ENCODE measurements at regions not wholly inside any gene's neighbourhood (a gene's known extent, or its start where the extent isn't known, plus 50 kb on each side); places are given as distances from the start of the nearest gene placed in this dataset.
A peak's percentile ranks its signal among the peaks of the same experiment; 100 is the strongest.

- Histone ChIP-seq H3K27ac (ENCODE audit: low read depth) (no peak overlapping the region), H3F3A (replicated peaks; ENCODE audit: low read depth) (no peaks in the 10 kb centered on the region), H3K79me2 (replicated peaks; ENCODE audit: insufficient read depth) (no peaks in the 10 kb centered on the region), H3K4me2 (peak overlapping the region; percentile 50), H3K4me1 (ENCODE audit: insufficient read depth) (peaks cover 23% of the 10 kb centered on the region), H4K20me1 (replicated peaks; ENCODE audit: insufficient read depth) (no peaks in the 10 kb centered on the region), H3K4me3 (no peak overlapping the region), H2AFZ (peak overlapping the region; percentile 1; the same call in 1 of the 2 replicates), H3K9me2 (ENCODE audit: insufficient read depth) (no peaks in the 10 kb centered on the region), H3K36me3 (ENCODE audit: insufficient read depth) (no peaks in the 10 kb centered on the region), H3K27me3 (ENCODE audit: insufficient read depth) (no peaks in the 10 kb centered on the region)
- Mint-ChIP-seq H3K27me3 (ENCODE audit: insufficient read depth, low read depth, poor library complexity) (no peaks in the 10 kb centered on the region), H3K4me3 (no peak overlapping the region), H3K9me3 (no peaks in the 10 kb centered on the region), H3K36me3 (ENCODE audit: low read depth) (no peaks in the 10 kb centered on the region), H3K27ac (no peak overlapping the region), H3K4me1 (peaks cover 15% of the 10 kb centered on the region)
- ATAC-seq (no peak), DNase-seq (ENCODE audit: low spot score) (no peak)
- no peak for TF ChIP-seq STAT1 (IDR thresholded peaks at IDR 0.05; ENCODE audit: unreplicated experiment)
- TF ChIP-seq ZNF331 (CRISPR knock-in tag; IDR thresholded peaks at IDR 0.05; ENCODE audit: low read depth) = no peak
- TF ChIP-seq CTCF (conservative IDR thresholded peaks at IDR 0.05; ENCODE audit: low read depth in 2 of 2) = no peak
- no peak for TF ChIP-seq JUNB (IDR thresholded peaks at IDR 0.05; ENCODE audit: unreplicated experiment)
- no peak for TF ChIP-seq REST (IDR thresholded peaks at IDR 0.05; ENCODE audit: unreplicated experiment)
- no peak for TF ChIP-seq ZNF114 (CRISPR knock-in tag; IDR thresholded peaks at IDR 0.05)
- no peak for TF ChIP-seq EZH2phosphoT487 (IDR thresholded peaks at IDR 0.05; ENCODE audit: unreplicated experiment)
- TF ChIP-seq ZNF462 (CRISPR knock-in tag; IDR thresholded peaks at IDR 0.05) = no peak
- TF ChIP-seq ETS1 (IDR thresholded peaks at IDR 0.05) = no peak
- TF ChIP-seq POLR2AphosphoS5 (IDR thresholded peaks at IDR 0.05; ENCODE audit: low read depth) = no peak
- no peak for TF ChIP-seq NANOG (IDR thresholded peaks at IDR 0.05; ENCODE audit: borderline replicate concordance)
- TF ChIP-seq EZH2 (IDR thresholded peaks at IDR 0.05; ENCODE audit: low read depth, unreplicated experiment) = no peak
- TF ChIP-seq CREB1 (CRISPR knock-in tag; IDR thresholded peaks at IDR 0.05; ENCODE audit: low read depth) = no peak
These were observed 272.3 kb downstream of the NAF1 start for GRCh38 chr4:162894387-162894786.
